Transverse colon (tissue), 4 donors: ENCODE measurements at regions not wholly inside any gene's neighbourhood (a gene's known extent, or its start where the extent isn't known, plus 50 kb on each side); places are given as distances from the start of the nearest gene placed in this dataset.

Experiments
- DNase-seq: peaks from one replicate; pipeline ENCODE4 v3.0.0-alpha.2; 2019
- H3K27ac ChIP-seq, 4 donors: fragments of 200-600 bp; sonication (generic); 2 replicates each; pipeline ENCODE4 v1.5.1; 2016 to 2018; ENCODE audit warnings: inconsistent platforms in 4 of 4
- H3K27me3 ChIP-seq: fragments of 200-600 bp; sonication (generic); 2 replicates; pipeline ENCODE4 v1.5.1; 2017; ENCODE audit warnings: inconsistent platforms
- H3K36me3 ChIP-seq, 4 donors: fragments of 200-600 bp; sonication (generic); 2 replicates each; pipeline ENCODE4 v1.5.1; 2017 to 2019; ENCODE audit warnings: inconsistent platforms in 4 of 4
- H3K4me1 ChIP-seq, 4 donors: fragments of 200-600 bp; sonication (generic); 2 replicates each; pipeline ENCODE4 v1.5.1; 2017 to 2020; ENCODE audit warnings: inconsistent platforms in 4 of 4
- H3K4me3 ChIP-seq, 4 donors: fragments of 200-600 bp; sonication (generic); 1 replicate in 1 of 4; 2 replicates in 3 of 4; pipeline versions ENCODE4 v1.5.1 to v1.6.1; 2017 to 2019; ENCODE audit warnings: inconsistent platforms in 4 of 4
- H3K9me3 ChIP-seq, 2 donors: fragments of 200-600 bp; sonication (generic); 2 replicates each; pipeline ENCODE4 v1.5.1; 2017 to 2019; ENCODE audit warnings: inconsistent platforms in 2 of 2
- CTCF ChIP-seq, 5 experiments: fragments of 200-600 bp in 3 of 5; fragments of 450-650 bp in 2 of 5; sonication (generic) in 3 of 5; IDR thresholded peaks; 1 replicate in 2 of 5; 2 replicates in 3 of 5; pipeline ENCODE4 v1.5.1; 2016 to 2017; ENCODE audit warnings: antibody characterized with exemption in 5 of 5, inconsistent platforms in 3 of 5, mild to moderate bottlenecking in 2 of 5, moderate library complexity in 1 of 5
- EP300 ChIP-seq: sonication (generic); formaldehyde crosslinking; IDR thresholded peaks from one replicate; pipeline ENCODE4 v1.6.1; 2017; ENCODE audit warnings: antibody characterized with exemption, low read depth
- POLR2A ChIP-seq: fragments of 450-650 bp; IDR thresholded peaks from one replicate; pipeline ENCODE4 v1.6.1; 2016; ENCODE audit warnings: antibody characterized with exemption, mild to moderate bottlenecking, moderate library complexity
- POLR2AphosphoS5 ChIP-seq, 3 donors: sonication (generic); formaldehyde crosslinking; IDR thresholded peaks; one replicate each; pipeline ENCODE4 v1.6.1; 2016; ENCODE audit warnings: antibody characterized with exemption in 3 of 3
- WGBS, 2 donors: methylation state at CpG; one replicate each; pipeline ENCODE4 v1.1.5; 2018; ENCODE audit warnings: low coverage in 1 of 2; 5-methylcytosine and 5-hydroxymethylcytosine counted together
- in situ Hi-C, 4 donors: fragments of 200-750 bp; cut with MboI; loops; one replicate each; pipeline versions ENCODE4 v1.15.0 to v1.15.1; 2017; ENCODE audit warnings: low sequenced_read_pairs in 3 of 4, low pct_ligation_motif_present in 1 of 4, low pct_unique_long_range_greater_than_20kb in 1 of 4
- intact Hi-C: fragments of 100-400 bp; cut with DNase I; formaldehyde crosslinking; loops from one replicate; pipeline ENCODE4 v1.15.1; 2023; ENCODE audit warnings: low total_unique reads

- TF ChIP-seq POLR2A (no peak), EP300 (no peak), CTCF (IDR thresholded peaks at IDR 0.05) (no peak), POLR2AphosphoS5 (IDR thresholded peaks at IDR 0.05) (no peak)
- H3K9me3 ChIP-seq: no peaks in the 10 kb centered on the region
- no peak overlapping the region for H3K27ac ChIP-seq
- H3K4me3 ChIP-seq: no peak overlapping the region
- WGBS, 2 donors: 78 to 83% methylated on average over 4 to 5 of the region's 5 CpGs
- DNase-seq: no peak
- intact Hi-C loops: loop anchor here (10.0 kb wide), 1 partner anchor 56 kb away; no protein-coding TSS in a partner anchor
- H3K36me3 ChIP-seq: no peaks in the 10 kb centered on the region
- no peaks in the 10 kb centered on the region for H3K4me1 ChIP-seq
- in situ Hi-C loops: no loop called here
- no peaks in the 10 kb centered on the region for H3K27me3 ChIP-seq
These were observed 54.8 kb downstream of the NOG start for GRCh38 chr17:56648321-56648720.

- DNase-seq: no peak
- Histone ChIP-seq H3K4me3 (no peak overlapping the region), H3K27me3 (no peaks in the 10 kb centered on the region), H3K9me3 (no peaks in the 10 kb centered on the region), H3K27ac (no peak overlapping the region), H3K36me3 (no peaks in the 10 kb centered on the region), H3K4me1 (no peaks in the 10 kb centered on the region)
- 56 to 60% methylated on average over 1 to 2 of the region's 2 CpGs for whole genome bisulfite sequencing, 2 donors
- in situ Hi-C loops: no loop called here
- TF ChIP-seq EP300 (no peak), CTCF (IDR thresholded peaks at IDR 0.05) (no peak), POLR2AphosphoS5 (IDR thresholded peaks at IDR 0.05) (no peak), POLR2A (no peak)
- intact Hi-C loops: loop anchor here (10.0 kb wide), 1 partner anchor 56 kb away; no protein-coding TSS in a partner anchor
These were observed 55.3 kb downstream of the NOG start for GRCh38 chr17:56648806-56649205.

- Histone ChIP-seq H3K9me3 (no peaks in the 10 kb centered on the region), H3K27me3 (no peaks in the 10 kb centered on the region), H3K4me3 (no peak overlapping the region), H3K36me3 (no peaks in the 10 kb centered on the region), H3K27ac (no peak overlapping the region), H3K4me1 (no peaks in the 10 kb centered on the region)
- TF ChIP-seq CTCF (IDR thresholded peaks at IDR 0.05) (no peak), POLR2AphosphoS5 (IDR thresholded peaks at IDR 0.05) (no peak), POLR2A (no peak), EP300 (no peak)
- no peak for DNase-seq
- 31% methylated on average over 2 of the region's 2 CpGs; no CpG with 5 or more reads in 1 of the 2 donors for WGBS, 2 donors
- in situ Hi-C loops (no loop called here), intact Hi-C loops (no loop called here)
These were observed 59.1 kb downstream of the NOG start for GRCh38 chr17:56652628-56653027.

- intact Hi-C loops: no loop called here
- no peaks in the 10 kb centered on the region for H3K9me3 ChIP-seq
- no peak for DNase-seq
- H3K4me1 ChIP-seq: no peaks in the 10 kb centered on the region
- H3K27me3 ChIP-seq: no peaks in the 10 kb centered on the region
- in situ Hi-C loops: no loop called here
- WGBS, 2 donors: 38% methylated on average over 3 of the region's 3 CpGs; no CpG with 5 or more reads in 1 of the 2 donors
- TF ChIP-seq POLR2AphosphoS5 (IDR thresholded peaks at IDR 0.05) (no peak), POLR2A (no peak), EP300 (no peak), CTCF (IDR thresholded peaks at IDR 0.05) (peak in 2 of 5 experiments; percentile 13 to 19)
- no peak overlapping the region for H3K27ac ChIP-seq
- no peak overlapping the region for H3K4me3 ChIP-seq
- no peaks in the 10 kb centered on the region for H3K36me3 ChIP-seq
These were observed 60.4 kb downstream of the NOG start for GRCh38 chr17:56653877-56654276.
